ENCODE measurements at regions not wholly inside any gene's neighbourhood (a gene's known extent, or its start where the extent isn't known, plus 50 kb on each side); places are given as distances from the start of the nearest gene placed in this dataset.

DNA sequence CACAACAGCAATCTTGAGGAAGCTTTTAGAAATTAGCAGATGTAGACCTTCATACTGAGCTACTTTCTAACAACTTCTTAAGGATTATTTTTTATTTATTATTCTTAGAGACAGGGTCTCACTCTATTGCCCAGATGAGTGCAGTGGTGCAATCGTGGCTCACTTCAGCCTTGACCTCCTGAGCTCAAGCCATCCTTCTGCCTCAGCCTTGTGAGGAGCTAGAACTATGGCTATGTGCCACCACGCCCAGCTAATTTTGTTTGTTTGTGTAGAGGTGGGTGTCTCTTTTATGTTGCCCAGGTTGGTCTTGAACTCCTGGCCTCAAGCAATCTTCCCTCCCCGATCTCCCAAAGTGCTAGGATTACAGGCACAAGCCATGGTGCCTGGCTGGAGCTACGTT, 200.6 kb downstream of the TSHZ3 start:
- H3K4me3 ChIP-seq (ENCODE audit: low read depth, low read length) = no peak overlapping the region
- TF ChIP-seq, protein P1, sequence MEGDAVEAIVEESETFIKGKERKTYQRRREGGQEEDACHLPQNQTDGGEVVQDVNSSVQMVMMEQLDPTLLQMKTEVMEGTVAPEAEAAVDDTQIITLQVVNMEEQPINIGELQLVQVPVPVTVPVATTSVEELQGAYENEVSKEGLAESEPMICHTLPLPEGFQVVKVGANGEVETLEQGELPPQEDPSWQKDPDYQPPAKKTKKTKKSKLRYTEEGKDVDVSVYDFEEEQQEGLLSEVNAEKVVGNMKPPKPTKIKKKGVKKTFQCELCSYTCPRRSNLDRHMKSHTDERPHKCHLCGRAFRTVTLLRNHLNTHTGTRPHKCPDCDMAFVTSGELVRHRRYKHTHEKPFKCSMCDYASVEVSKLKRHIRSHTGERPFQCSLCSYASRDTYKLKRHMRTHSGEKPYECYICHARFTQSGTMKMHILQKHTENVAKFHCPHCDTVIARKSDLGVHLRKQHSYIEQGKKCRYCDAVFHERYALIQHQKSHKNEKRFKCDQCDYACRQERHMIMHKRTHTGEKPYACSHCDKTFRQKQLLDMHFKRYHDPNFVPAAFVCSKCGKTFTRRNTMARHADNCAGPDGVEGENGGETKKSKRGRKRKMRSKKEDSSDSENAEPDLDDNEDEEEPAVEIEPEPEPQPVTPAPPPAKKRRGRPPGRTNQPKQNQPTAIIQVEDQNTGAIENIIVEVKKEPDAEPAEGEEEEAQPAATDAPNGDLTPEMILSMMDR (IDR thresholded peaks at IDR 0.05; ENCODE audit: insufficient read depth, low read depth, low read length) = no peak
- no peak for DNase-seq (ENCODE audit: low read depth)

DNA sequence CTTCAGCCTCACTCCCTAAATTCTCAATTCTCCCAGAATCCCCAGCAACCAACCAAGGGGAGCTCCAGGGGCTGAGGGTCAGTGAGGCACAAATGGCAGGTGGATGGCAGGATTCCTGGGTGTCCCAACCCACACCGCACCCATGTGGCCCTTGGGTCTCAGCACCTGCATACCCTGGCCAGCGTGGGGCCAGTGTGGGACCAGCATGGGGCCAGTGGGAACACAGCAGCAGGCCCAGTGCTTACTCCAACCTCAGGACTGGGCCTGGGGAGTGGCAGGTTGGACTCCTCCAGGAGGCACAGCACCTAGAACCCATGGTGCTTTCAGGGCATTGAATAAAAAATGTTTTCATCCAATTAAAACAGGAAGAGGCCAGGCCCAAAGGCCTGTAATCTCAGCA, 202.0 kb downstream of the TSHZ3 start:
- TF ChIP-seq, protein P1 (IDR thresholded peaks at IDR 0.05; ENCODE audit: insufficient read depth, low read depth, low read length) = no peak
- DNase-seq (ENCODE audit: low read depth) = no peak
- H3K4me3 ChIP-seq (ENCODE audit: low read depth, low read length) = no peak overlapping the region

GRCh38 chr19:31146546-31147183, 202.6 kb downstream of the TSHZ3 start:
- H3K4me3 ChIP-seq (ENCODE audit: low read depth, low read length) = no peak overlapping the region
- DNase-seq (ENCODE audit: low read depth) = no peak
- TF ChIP-seq, protein P1 (IDR thresholded peaks at IDR 0.05; ENCODE audit: insufficient read depth, low read depth, low read length) = no peak

- no peak for DNase-seq (ENCODE audit: low read depth)
- TF ChIP-seq, protein P1 (IDR thresholded peaks at IDR 0.05; ENCODE audit: insufficient read depth, low read depth, low read length) = no peak
- H3K4me3 ChIP-seq (ENCODE audit: low read depth, low read length) = no peak overlapping the region
Measured at GRCh38 chr19:31146015-31146414, 203.2 kb downstream of the TSHZ3 start.

GRCh38 chr19:31145007-31145406, 204.2 kb downstream of the TSHZ3 start:
- TF ChIP-seq, protein P1 (IDR thresholded peaks at IDR 0.05; ENCODE audit: insufficient read depth, low read depth, low read length) = no peak
- no peak overlapping the region for H3K4me3 ChIP-seq (ENCODE audit: low read depth, low read length)
- no peak for DNase-seq (ENCODE audit: low read depth)

DNA sequence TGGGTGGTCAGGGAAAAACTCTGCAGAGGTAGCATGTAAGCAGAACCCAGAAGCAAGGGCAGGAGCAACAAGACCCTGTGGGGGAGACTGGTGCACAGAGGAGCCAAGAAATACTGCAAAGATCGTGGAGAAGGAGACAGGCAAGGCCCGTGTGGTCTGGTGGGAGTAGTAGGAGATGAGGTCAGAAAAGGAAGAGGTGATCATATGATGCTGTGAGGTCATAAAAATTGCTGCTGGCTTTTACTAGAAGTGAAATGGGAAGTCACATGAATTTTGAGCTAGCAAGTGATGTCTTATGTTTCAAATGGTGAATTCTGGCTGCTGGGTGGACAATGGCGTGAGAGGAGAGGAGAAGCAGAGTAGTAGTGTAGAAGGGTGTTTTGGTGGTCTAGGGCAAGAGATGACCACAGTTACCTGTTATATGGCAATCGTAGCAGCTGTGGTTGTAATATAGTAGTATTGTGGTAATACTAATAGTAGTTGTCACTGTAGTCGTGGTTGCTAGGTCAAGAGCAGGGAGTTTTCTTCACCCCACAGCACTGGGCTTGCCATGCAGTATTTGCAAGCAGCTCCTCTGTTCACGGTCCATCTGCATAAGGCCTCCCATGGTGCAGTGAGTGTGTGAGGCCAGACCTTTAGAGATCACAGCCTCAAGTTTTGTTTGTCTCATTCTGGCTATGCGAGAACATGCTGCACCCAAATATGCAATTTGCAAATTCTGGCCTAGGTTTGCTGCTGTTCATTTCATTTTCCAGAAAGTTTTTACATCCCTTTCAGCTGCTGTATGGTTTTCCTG, 205.0 kb downstream of the TSHZ3 start:
- DNase-seq (ENCODE audit: low read depth) = no peak
- TF ChIP-seq, protein P1 (IDR thresholded peaks at IDR 0.05; ENCODE audit: insufficient read depth, low read depth, low read length) = no peak
- no peak overlapping the region for H3K4me3 ChIP-seq (ENCODE audit: low read depth, low read length)

Measured in fibroblast of villous mesenchyme (primary cell).